GM12878 (cell line): ENCODE measurements at regions not wholly inside any gene's neighbourhood (a gene's known extent, or its start where the extent isn't known, plus 50 kb on each side); places are given as distances from the start of the nearest gene placed in this dataset.

Source experiments
- CEBPB ChIP-seq, 2 experiments: fragments of 150-350 bp in 1 of 2; IDR thresholded peaks; 2 replicates each; pipeline ENCODE4 v1.6.1; 2012 to 2014; ENCODE audit warnings: low read depth in 2 of 2, low read length in 2 of 2, borderline replicate concordance in 1 of 2, inconsistent platforms in 1 of 2
- CHD1 ChIP-seq: IDR thresholded peaks from 2 replicates; pipeline ENCODE4 v1.6.1; 2012; ENCODE audit warnings: low read depth, low read length, improper control_type of control experiment
- CHD2 ChIP-seq: IDR thresholded peaks from 2 replicates; pipeline ENCODE4 v1.6.1; 2011; ENCODE audit warnings: low read depth, low read length, improper control_type of control experiment, borderline replicate concordance
- EP300 ChIP-seq, 2 experiments: fragments of 150-350 bp in 1 of 2; IDR thresholded peaks; 2 replicates each; pipeline ENCODE4 v1.6.1; 2011 to 2012; ENCODE audit warnings: low read depth in 2 of 2, low read length in 2 of 2, borderline replicate concordance in 1 of 2, improper control_type of control experiment in 1 of 2, inconsistent platforms in 1 of 2; ENCODE audit not compliant: control insufficient read depth in 1 of 2
- POLR2A ChIP-seq: IDR thresholded peaks from 2 replicates; pipeline ENCODE4 v1.6.1; 2011; ENCODE audit warnings: low read depth, mild to moderate bottlenecking, low read length
- POLR2AphosphoS5 ChIP-seq: IDR thresholded peaks from 2 replicates; pipeline ENCODE4 v1.6.1; 2011; ENCODE audit warnings: mild to moderate bottlenecking, low read length, inconsistent platforms
- ZNF274 ChIP-seq: IDR thresholded peaks from one replicate; pipeline ENCODE4 v1.8.0; 2011; ENCODE audit not compliant: insufficient read length, insufficient read depth
- ZNF384 ChIP-seq: IDR thresholded peaks from 2 replicates; pipeline ENCODE4 v1.6.1; 2012; ENCODE audit warnings: low read depth, mild to moderate bottlenecking, low read length, improper control_type of control experiment, borderline replicate concordance
- TF ChIP-seq, protein P1 (sequence below): fragments of 450-650 bp; IDR thresholded peaks from 2 replicates; pipeline ENCODE4 v1.6.1; 2016; ENCODE audit warnings: mild to moderate bottlenecking
- TF ChIP-seq, protein P2 (sequence below), 3 experiments: IDR thresholded peaks in 2 of 3; conservative IDR thresholded peaks in 1 of 3; 2 replicates each; pipeline ENCODE4 v1.5.1; 2011; ENCODE audit warnings: low read depth in 3 of 3, low read length in 3 of 3, mild to moderate bottlenecking in 3 of 3, control low read depth in 2 of 3, moderate library complexity in 2 of 3, inconsistent platforms in 1 of 3, mixed read lengths in 1 of 3; ENCODE audit not compliant: control insufficient read depth in 2 of 3, insufficient read depth in 1 of 3; ENCODE audit errors: extremely low read depth in 1 of 3
- TF ChIP-seq, protein P3 (sequence below): fragments of 450-650 bp; IDR thresholded peaks from 2 replicates; pipeline ENCODE4 v1.6.1; 2018; ENCODE audit warnings: mild to moderate bottlenecking, low read depth, moderate library complexity; ENCODE audit not compliant: partially characterized antibody
- TF ChIP-seq, protein P4 (sequence below): fragments of 450-650 bp; IDR thresholded peaks from 2 replicates; pipeline ENCODE4 v1.6.1; 2017; ENCODE audit warnings: mild to moderate bottlenecking

DNA sequence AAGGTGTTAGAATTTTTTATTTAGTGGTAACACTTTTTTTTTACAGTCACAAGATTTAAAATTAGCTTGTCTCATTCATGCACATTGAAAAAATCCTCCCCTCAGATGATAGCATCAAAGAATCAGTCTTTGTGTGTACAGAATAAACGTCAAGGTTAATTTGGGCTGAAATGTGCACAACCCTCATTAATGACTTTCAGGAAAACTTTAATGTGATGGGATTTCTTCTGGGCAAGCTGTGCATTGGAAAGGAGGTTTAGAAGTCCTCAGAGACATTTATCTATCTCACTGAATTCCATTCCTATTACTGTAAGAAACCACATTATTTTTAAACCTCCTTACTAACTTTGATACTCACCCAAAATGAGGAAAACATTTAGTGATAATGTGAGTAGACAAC lies 88.2 kb upstream of the TECRL start:
- TF ChIP-seq ZNF274 (no peak), CHD1 (no peak), CHD2 (no peak), POLR2A (no peak), ZNF384 (no peak), CEBPB (IDR thresholded peaks at IDR 0.05; ENCODE audit: borderline replicate concordance in 1 of 2, low read depth in 2 of 2, low read length in 2 of 2) (no peak), EP300 (IDR thresholded peaks at IDR 0.05; ENCODE audit: borderline replicate concordance in 1 of 2, control insufficient read depth in 1 of 2, low read depth in 2 of 2, low read length in 2 of 2) (no peak), POLR2AphosphoS5 (no peak)
- TF ChIP-seq, protein P1, sequence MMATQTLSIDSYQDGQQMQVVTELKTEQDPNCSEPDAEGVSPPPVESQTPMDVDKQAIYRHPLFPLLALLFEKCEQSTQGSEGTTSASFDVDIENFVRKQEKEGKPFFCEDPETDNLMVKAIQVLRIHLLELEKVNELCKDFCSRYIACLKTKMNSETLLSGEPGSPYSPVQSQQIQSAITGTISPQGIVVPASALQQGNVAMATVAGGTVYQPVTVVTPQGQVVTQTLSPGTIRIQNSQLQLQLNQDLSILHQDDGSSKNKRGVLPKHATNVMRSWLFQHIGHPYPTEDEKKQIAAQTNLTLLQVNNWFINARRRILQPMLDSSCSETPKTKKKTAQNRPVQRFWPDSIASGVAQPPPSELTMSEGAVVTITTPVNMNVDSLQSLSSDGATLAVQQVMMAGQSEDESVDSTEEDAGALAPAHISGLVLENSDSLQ: no peak
- TF ChIP-seq, protein P2, sequence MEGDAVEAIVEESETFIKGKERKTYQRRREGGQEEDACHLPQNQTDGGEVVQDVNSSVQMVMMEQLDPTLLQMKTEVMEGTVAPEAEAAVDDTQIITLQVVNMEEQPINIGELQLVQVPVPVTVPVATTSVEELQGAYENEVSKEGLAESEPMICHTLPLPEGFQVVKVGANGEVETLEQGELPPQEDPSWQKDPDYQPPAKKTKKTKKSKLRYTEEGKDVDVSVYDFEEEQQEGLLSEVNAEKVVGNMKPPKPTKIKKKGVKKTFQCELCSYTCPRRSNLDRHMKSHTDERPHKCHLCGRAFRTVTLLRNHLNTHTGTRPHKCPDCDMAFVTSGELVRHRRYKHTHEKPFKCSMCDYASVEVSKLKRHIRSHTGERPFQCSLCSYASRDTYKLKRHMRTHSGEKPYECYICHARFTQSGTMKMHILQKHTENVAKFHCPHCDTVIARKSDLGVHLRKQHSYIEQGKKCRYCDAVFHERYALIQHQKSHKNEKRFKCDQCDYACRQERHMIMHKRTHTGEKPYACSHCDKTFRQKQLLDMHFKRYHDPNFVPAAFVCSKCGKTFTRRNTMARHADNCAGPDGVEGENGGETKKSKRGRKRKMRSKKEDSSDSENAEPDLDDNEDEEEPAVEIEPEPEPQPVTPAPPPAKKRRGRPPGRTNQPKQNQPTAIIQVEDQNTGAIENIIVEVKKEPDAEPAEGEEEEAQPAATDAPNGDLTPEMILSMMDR (IDR thresholded peaks at IDR 0.05 in 2 of 3, conservative IDR thresholded peaks at IDR 0.05 in 1 of 3; ENCODE audit: control insufficient read depth in 2 of 3, extremely low read depth in 1 of 3, insufficient read depth in 1 of 3, low read depth in 3 of 3, low read length in 3 of 3): no peak
- TF ChIP-seq, protein P3, sequence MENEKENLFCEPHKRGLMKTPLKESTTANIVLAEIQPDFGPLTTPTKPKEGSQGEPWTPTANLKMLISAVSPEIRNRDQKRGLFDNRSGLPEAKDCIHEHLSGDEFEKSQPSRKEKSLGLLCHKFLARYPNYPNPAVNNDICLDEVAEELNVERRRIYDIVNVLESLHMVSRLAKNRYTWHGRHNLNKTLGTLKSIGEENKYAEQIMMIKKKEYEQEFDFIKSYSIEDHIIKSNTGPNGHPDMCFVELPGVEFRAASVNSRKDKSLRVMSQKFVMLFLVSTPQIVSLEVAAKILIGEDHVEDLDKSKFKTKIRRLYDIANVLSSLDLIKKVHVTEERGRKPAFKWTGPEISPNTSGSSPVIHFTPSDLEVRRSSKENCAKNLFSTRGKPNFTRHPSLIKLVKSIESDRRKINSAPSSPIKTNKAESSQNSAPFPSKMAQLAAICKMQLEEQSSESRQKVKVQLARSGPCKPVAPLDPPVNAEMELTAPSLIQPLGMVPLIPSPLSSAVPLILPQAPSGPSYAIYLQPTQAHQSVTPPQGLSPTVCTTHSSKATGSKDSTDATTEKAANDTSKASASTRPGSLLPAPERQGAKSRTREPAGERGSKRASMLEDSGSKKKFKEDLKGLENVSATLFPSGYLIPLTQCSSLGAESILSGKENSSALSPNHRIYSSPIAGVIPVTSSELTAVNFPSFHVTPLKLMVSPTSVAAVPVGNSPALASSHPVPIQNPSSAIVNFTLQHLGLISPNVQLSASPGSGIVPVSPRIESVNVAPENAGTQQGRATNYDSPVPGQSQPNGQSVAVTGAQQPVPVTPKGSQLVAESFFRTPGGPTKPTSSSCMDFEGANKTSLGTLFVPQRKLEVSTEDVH: no peak
- TF ChIP-seq, protein P4, sequence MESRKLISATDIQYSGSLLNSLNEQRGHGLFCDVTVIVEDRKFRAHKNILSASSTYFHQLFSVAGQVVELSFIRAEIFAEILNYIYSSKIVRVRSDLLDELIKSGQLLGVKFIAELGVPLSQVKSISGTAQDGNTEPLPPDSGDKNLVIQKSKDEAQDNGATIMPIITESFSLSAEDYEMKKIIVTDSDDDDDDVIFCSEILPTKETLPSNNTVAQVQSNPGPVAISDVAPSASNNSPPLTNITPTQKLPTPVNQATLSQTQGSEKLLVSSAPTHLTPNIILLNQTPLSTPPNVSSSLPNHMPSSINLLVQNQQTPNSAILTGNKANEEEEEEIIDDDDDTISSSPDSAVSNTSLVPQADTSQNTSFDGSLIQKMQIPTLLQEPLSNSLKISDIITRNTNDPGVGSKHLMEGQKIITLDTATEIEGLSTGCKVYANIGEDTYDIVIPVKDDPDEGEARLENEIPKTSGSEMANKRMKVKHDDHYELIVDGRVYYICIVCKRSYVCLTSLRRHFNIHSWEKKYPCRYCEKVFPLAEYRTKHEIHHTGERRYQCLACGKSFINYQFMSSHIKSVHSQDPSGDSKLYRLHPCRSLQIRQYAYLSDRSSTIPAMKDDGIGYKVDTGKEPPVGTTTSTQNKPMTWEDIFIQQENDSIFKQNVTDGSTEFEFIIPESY: no peak
